Kidney (tissue), 13 donors: ENCODE measurements at regions not wholly inside any gene's neighbourhood (a gene's known extent, or its start where the extent isn't known, plus 50 kb on each side); places are given as distances from the start of the nearest gene placed in this dataset.
"Not testable (repeated sequence)": the region's sequence is repeated elsewhere in the genome, so short reads cannot be mapped to it uniquely, and the experiment has no call there.

ENCODE experiments used
- DNase-seq, 5 donors: peaks; one replicate each; pipeline ENCODE4 v3.0.0-alpha.2; 2013 to 2020
- FAIRE-seq: peaks from 2 replicates; lab custom pipeline; 2012; peaks lifted over from hg19 to GRCh38; lab: Jason Lieb, UNC
- H3K27ac ChIP-seq, 2 donors: one replicate each; pipeline ENCODE4 v1.7.0; 2013; ENCODE audit warnings: low read depth in 2 of 2, low read length in 2 of 2, inconsistent platforms in 1 of 2
- H3K27me3 ChIP-seq: one replicate; pipeline ENCODE4 v1.7.1; 2013; ENCODE audit warnings: low read length, inconsistent platforms; ENCODE audit not compliant: control insufficient read depth, insufficient read depth
- H3K36me3 ChIP-seq, 3 donors: one replicate each; pipeline versions ENCODE4 v1.7.0 to v1.7.1; 2013; ENCODE audit warnings: low read length in 3 of 3, control low read depth in 1 of 3, inconsistent platforms in 1 of 3; ENCODE audit not compliant: insufficient read depth in 3 of 3, control insufficient read depth in 2 of 3
- H3K4me1 ChIP-seq, 3 donors: one replicate each; pipeline versions ENCODE4 v1.7.0 to v1.7.1; 2013; ENCODE audit warnings: low read length in 3 of 3, inconsistent platforms in 1 of 3, low read depth in 1 of 3; ENCODE audit not compliant: control insufficient read depth in 2 of 3, insufficient read depth in 2 of 3
- H3K4me3 ChIP-seq, 3 donors: one replicate each; pipeline versions ENCODE4 v1.7.0 to v1.8.1; 2013; ENCODE audit warnings: low read length in 3 of 3, control low read depth in 1 of 3, inconsistent platforms in 1 of 3
- H3K9ac ChIP-seq, 3 donors: one replicate each; pipeline versions ENCODE4 v1.7.0 to v1.7.1; 2013; ENCODE audit warnings: low read length in 3 of 3, control low read depth in 1 of 3, inconsistent platforms in 1 of 3
- H3K9me3 ChIP-seq, 3 donors: one replicate each; pipeline versions ENCODE4 v1.7.0 to v1.7.1; 2013; ENCODE audit warnings: low read length in 3 of 3, control low read depth in 1 of 3, inconsistent platforms in 1 of 3; ENCODE audit not compliant: control insufficient read depth in 2 of 3, insufficient read depth in 1 of 3
- intact Hi-C: fragments of 100-400 bp; cut with DNase I; formaldehyde crosslinking; loops from one replicate; pipeline ENCODE4 v1.11.1; 2022
- TF ChIP-seq, protein P1 (sequence below): IDR thresholded peaks from 3 replicates; pipeline ENCODE4 v1.5.1; 2012; ENCODE audit warnings: mild to moderate bottlenecking, moderate library complexity, borderline replicate concordance; ENCODE audit not compliant: insufficient read depth; ENCODE audit errors: extremely low read depth
- donor health status: control.
- donor health status: control.
- donor health status: control.
- donor health status: control.
- donor health status: control.
- donor health status: DM: yes; HTN: yes; CAD: no.
- donor health status: Normal renal cell carcinoma (clear cell type).

GRCh38 chr10:3654496-3654895 lies 130.5 kb downstream of the KLF6 start:
- Histone ChIP-seq H3K36me3 (no peaks in the 10 kb centered on the region), H3K27me3 (no peaks in the 10 kb centered on the region), H3K4me3 (no peak overlapping the region), H3K9me3 (no peaks in the 10 kb centered on the region), H3K4me1 (no peaks in the 10 kb centered on the region), H3K9ac (no peak overlapping the region), H3K27ac (no peak overlapping the region)
- intact Hi-C loops, result no loop called here
- FAIRE-seq (no peak), DNase-seq (no peak)
- TF ChIP-seq, protein P1, sequence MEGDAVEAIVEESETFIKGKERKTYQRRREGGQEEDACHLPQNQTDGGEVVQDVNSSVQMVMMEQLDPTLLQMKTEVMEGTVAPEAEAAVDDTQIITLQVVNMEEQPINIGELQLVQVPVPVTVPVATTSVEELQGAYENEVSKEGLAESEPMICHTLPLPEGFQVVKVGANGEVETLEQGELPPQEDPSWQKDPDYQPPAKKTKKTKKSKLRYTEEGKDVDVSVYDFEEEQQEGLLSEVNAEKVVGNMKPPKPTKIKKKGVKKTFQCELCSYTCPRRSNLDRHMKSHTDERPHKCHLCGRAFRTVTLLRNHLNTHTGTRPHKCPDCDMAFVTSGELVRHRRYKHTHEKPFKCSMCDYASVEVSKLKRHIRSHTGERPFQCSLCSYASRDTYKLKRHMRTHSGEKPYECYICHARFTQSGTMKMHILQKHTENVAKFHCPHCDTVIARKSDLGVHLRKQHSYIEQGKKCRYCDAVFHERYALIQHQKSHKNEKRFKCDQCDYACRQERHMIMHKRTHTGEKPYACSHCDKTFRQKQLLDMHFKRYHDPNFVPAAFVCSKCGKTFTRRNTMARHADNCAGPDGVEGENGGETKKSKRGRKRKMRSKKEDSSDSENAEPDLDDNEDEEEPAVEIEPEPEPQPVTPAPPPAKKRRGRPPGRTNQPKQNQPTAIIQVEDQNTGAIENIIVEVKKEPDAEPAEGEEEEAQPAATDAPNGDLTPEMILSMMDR, result no peak

- H3K27me3 ChIP-seq, H3K9ac ChIP-seq, FAIRE-seq, H3K27ac ChIP-seq, H3K9me3 ChIP-seq, intact Hi-C loops, DNase-seq, H3K36me3 ChIP-seq, H3K4me1 ChIP-seq, H3K4me3 ChIP-seq: not testable (repeated sequence)
Observed at GRCh38 chr10:3653303-3653702, 131.7 kb downstream of the KLF6 start.

GRCh38 chr10:3652886-3653285 lies 132.1 kb downstream of the KLF6 start:
- TF ChIP-seq, protein P1, result no peak
- Histone ChIP-seq H3K27me3 (no peaks in the 10 kb centered on the region), H3K9ac (no peak overlapping the region), H3K27ac (no peak overlapping the region), H3K4me1 (no peaks in the 10 kb centered on the region), H3K36me3 (no peaks in the 10 kb centered on the region), H3K4me3 (no peak overlapping the region), H3K9me3 (no peaks in the 10 kb centered on the region)
- FAIRE-seq (no peak), DNase-seq (no peak)
- intact Hi-C loops, result no loop called here

DNA sequence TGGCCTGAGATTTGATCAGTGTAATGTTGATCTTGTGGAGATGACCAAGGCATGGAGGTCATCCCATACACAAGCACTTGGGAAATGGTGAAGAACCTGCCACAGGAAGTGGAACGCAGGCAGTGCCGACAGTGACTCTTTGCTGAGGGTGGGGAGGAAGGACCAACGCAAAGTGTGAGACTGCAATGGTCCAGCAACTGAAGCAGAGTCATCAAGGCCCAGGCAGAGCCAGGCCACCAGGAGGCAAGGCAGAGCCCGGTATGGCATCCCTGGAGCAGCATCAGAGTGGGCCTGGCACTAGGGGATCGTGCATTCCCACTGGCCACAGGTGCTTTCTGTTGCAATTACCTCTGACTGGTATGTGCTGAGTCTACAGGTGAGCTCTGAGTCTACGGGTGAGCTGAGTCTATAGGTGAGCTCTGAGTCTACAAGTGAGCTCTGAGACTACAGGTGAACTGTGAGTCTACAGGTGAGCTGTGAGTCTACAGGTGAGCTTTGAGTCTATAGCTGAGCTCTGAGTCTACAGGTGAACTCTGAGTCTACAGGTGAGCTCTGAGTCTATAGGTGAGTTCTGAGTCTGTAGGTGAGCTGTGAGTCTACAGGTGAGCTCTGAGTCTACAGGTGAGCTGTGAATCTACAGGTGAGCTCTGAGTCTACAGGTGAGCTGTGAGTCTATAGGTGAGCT lies 132.9 kb downstream of the KLF6 start:
- H3K9me3 ChIP-seq, result no peaks in the 10 kb centered on the region
- TF ChIP-seq, protein P1, result no peak
- no peak for DNase-seq
- FAIRE-seq, result no peak
- no peaks in the 10 kb centered on the region for H3K4me1 ChIP-seq
- no peak overlapping the region for H3K4me3 ChIP-seq
- no peaks in the 10 kb centered on the region for H3K36me3 ChIP-seq
- H3K9ac ChIP-seq, result no peak overlapping the region
- H3K27ac ChIP-seq, result no peak overlapping the region
- H3K27me3 ChIP-seq, result no peaks in the 10 kb centered on the region
- intact Hi-C loops, result no loop called here
